A549 (cell line): ENCODE measurements at regions not wholly inside any gene's neighbourhood (a gene's known extent, or its start where the extent isn't known, plus 50 kb on each side); places are given as distances from the start of the nearest gene placed in this dataset.

Experiments used
- ATAC-seq, 2 experiments: fragments of 200-7000 bp in 1 of 2; fragments of >200 bp in 1 of 2; cut with Nextera tagmentation in 1 of 2; cut with Tn5 transposase in 1 of 2; 3 replicates each; pipeline versions ENCODE4 v1.8.0 to v1.9.1; 2018 to 2020; ENCODE audit warnings: mild to moderate bottlenecking in 1 of 2, moderate library complexity in 1 of 2
- CTCF ChIA-PET: fragments of 300-600 bp; sonication (Branson Sonifier 250); formaldehyde crosslinking; extraction: SDS; loops from one replicate; lab custom pipeline; 2021; ENCODE audit warnings: antibody characterized with exemption, inconsistent platforms; lab: Yijun Ruan, JAX
- POLR2A ChIA-PET: fragments of 350-600 bp; formaldehyde crosslinking; extraction: SDS; loops from one replicate; lab custom pipeline; 2021; ENCODE audit warnings: antibody characterized with exemption, inconsistent platforms; lab: Yijun Ruan, JAX
- DNase-seq, 2 experiments: peaks; one replicate each; pipeline versions ENCODE4 v3.0.0 to v3.0.0-alpha.2; 2011 to 2016; ENCODE audit warnings: low read depth in 1 of 2, low spot score in 1 of 2
- FAIRE-seq: peaks from 2 replicates; lab custom pipeline; 2011; peaks lifted over from hg19 to GRCh38; lab: Jason Lieb, UNC
- H3K27ac ChIP-seq, 2 experiments: fragments of >200 bp; sonication (Bioruptor Twin); formaldehyde crosslinking; 3 replicates each; pipeline ENCODE4 v1.5.1; 2016 to 2017
- H3K4me1 ChIP-seq: fragments of >200 bp; sonication (Bioruptor Twin); formaldehyde crosslinking; 3 replicates; pipeline ENCODE4 v1.6.1; 2016
- H3K4me2 ChIP-seq: fragments of >200 bp; sonication (Bioruptor Twin); formaldehyde crosslinking; 3 replicates; pipeline ENCODE4 v1.6.1; 2016
- H3K4me3 ChIP-seq: fragments of >200 bp; sonication (Bioruptor Twin); formaldehyde crosslinking; 3 replicates; pipeline ENCODE4 v1.5.1; 2016
- H3K9me3 ChIP-seq: fragments of >200 bp; sonication (Bioruptor Twin); formaldehyde crosslinking; 3 replicates; pipeline ENCODE4 v1.6.1; 2016
- BHLHE40 ChIP-seq: IDR thresholded peaks from 2 replicates; pipeline ENCODE4 v1.6.1; 2012; ENCODE audit warnings: low read depth, low read length, inconsistent platforms
- CBX2 ChIP-seq: fragments of 200-600 bp; sonication (generic); IDR thresholded peaks from 2 replicates; pipeline ENCODE4 v1.6.1; 2016; ENCODE audit warnings: low read depth, mild to moderate bottlenecking, borderline replicate concordance
- CEBPB ChIP-seq, 2 experiments: fragments of >200 bp in 1 of 2; sonication (Bioruptor Twin) in 1 of 2; formaldehyde crosslinking in 1 of 2; IDR thresholded peaks; 2 replicates each; pipeline ENCODE4 v1.6.1; 2012 to 2016
- CHD4 ChIP-seq: fragments of 200-600 bp; sonication (generic); IDR thresholded peaks from 2 replicates; pipeline ENCODE4 v1.6.1; 2016; ENCODE audit warnings: antibody characterized with exemption, mild to moderate bottlenecking, borderline replicate concordance
- CTCF ChIP-seq: fragments of >200 bp; sonication (Bioruptor Twin); formaldehyde crosslinking; IDR thresholded peaks from 3 replicates; pipeline ENCODE4 v1.5.1; 2016
- E2F6 ChIP-seq: IDR thresholded peaks from 2 replicates; pipeline ENCODE4 v1.6.1; 2012; ENCODE audit warnings: low read depth, borderline replicate concordance
- EHF ChIP-seq: fragments of 250-450 bp; sonication (Bioruptor Pico); IDR thresholded peaks from 2 replicates; pipeline ENCODE4 v1.5.0; 2020; ENCODE audit warnings: mild to moderate bottlenecking
- EHMT2 ChIP-seq: fragments of 200-600 bp; sonication (generic); IDR thresholded peaks from 2 replicates; pipeline ENCODE4 v1.6.1; 2016; ENCODE audit warnings: antibody characterized with exemption, low read depth, mild to moderate bottlenecking, moderate library complexity
- FOSB ChIP-seq: fragments of 250-450 bp; sonication (Bioruptor Pico); IDR thresholded peaks from 2 replicates; pipeline ENCODE4 v1.5.0; 2020; ENCODE audit warnings: mild to moderate bottlenecking, moderate library complexity
- FOSL2 ChIP-seq, 2 experiments: fragments of 450-650 bp in 1 of 2; fragments of >200 bp in 1 of 2; sonication (Bioruptor Twin) in 1 of 2; formaldehyde crosslinking; IDR thresholded peaks; 2 replicates each; pipeline versions ENCODE4 v1.5.0 to v1.6.1; 2016 to 2020; ENCODE audit warnings: mild to moderate bottlenecking in 1 of 2, moderate library complexity in 1 of 2
- GATA3 ChIP-seq: IDR thresholded peaks from 2 replicates; pipeline ENCODE4 v1.6.1; 2012; ENCODE audit warnings: borderline replicate concordance
- HDAC2 ChIP-seq: fragments of 200-600 bp; sonication (generic); IDR thresholded peaks from 2 replicates; pipeline ENCODE4 v1.6.1; 2016
- HEYL ChIP-seq: fragments of 250-450 bp; sonication (Bioruptor Pico); IDR thresholded peaks from 2 replicates; pipeline ENCODE4 v1.8.0; 2021; ENCODE audit warnings: mild to moderate bottlenecking, moderate library complexity
- HOXB13 ChIP-seq: fragments of 250-450 bp; sonication (Bioruptor Pico); IDR thresholded peaks from 2 replicates; pipeline ENCODE4 v1.5.0; 2020; ENCODE audit warnings: low read depth, mild to moderate bottlenecking, moderate library complexity
- JUN ChIP-seq, 2 experiments: fragments of >200 bp; sonication (Bioruptor Twin); formaldehyde crosslinking; IDR thresholded peaks; 2 replicates in 1 of 2; 3 replicates in 1 of 2; pipeline ENCODE4 v1.6.1; 2016 to 2017
- MAFK ChIP-seq: fragments of 450-650 bp; IDR thresholded peaks from 2 replicates; pipeline ENCODE4 v1.6.1; 2014; ENCODE audit not compliant: partially characterized antibody
- MAX ChIP-seq: IDR thresholded peaks from 2 replicates; pipeline ENCODE4 v1.6.1; 2012
- NFE2L2 ChIP-seq: fragments of 150-350 bp; conservative IDR thresholded peaks from 2 replicates; pipeline ENCODE4 v1.6.1; 2014; ENCODE audit warnings: low read length
- NPAS2 ChIP-seq: fragments of 250-450 bp; sonication (Bioruptor Pico); IDR thresholded peaks from 2 replicates; pipeline ENCODE4 v1.8.0; 2022; ENCODE audit warnings: mild to moderate bottlenecking, moderate library complexity, borderline replicate concordance
- RAD21 ChIP-seq, 2 experiments: fragments of >200 bp in 1 of 2; sonication (Bioruptor Twin) in 1 of 2; formaldehyde crosslinking in 1 of 2; IDR thresholded peaks in 1 of 2; conservative IDR thresholded peaks in 1 of 2; 2 replicates in 1 of 2; 3 replicates in 1 of 2; pipeline ENCODE4 v1.6.1; 2012 to 2018; ENCODE audit warnings: inconsistent platforms in 1 of 2
- REST ChIP-seq: fragments of 200-600 bp; sonication (generic); IDR thresholded peaks from 2 replicates; pipeline ENCODE4 v1.6.1; 2016; ENCODE audit warnings: antibody characterized with exemption, mild to moderate bottlenecking, moderate library complexity
- RNF2 ChIP-seq: fragments of 200-600 bp; sonication (generic); IDR thresholded peaks from 2 replicates; pipeline ENCODE4 v1.6.1; 2016; ENCODE audit warnings: low read depth, mild to moderate bottlenecking, antibody characterized with exemption, moderate library complexity, borderline replicate concordance
- SMC3 ChIP-seq: fragments of >200 bp; sonication (Bioruptor Twin); formaldehyde crosslinking; IDR thresholded peaks from 3 replicates; pipeline ENCODE4 v1.6.1; 2018; ENCODE audit warnings: inconsistent platforms
- TP53 ChIP-seq: fragments of 250-450 bp; sonication (Bioruptor Pico); IDR thresholded peaks from 2 replicates; pipeline ENCODE4 v1.5.0; 2021; ENCODE audit warnings: mild to moderate bottlenecking, moderate library complexity
- ZC3H11A ChIP-seq: fragments of 450-650 bp; IDR thresholded peaks from 2 replicates; pipeline ENCODE4 v1.6.1; 2014; ENCODE audit warnings: antibody characterized with exemption, mild to moderate bottlenecking
- ZSCAN20 ChIP-seq: fragments of 250-450 bp; sonication (Bioruptor Pico); IDR thresholded peaks from 2 replicates; pipeline ENCODE4 v1.8.0; 2022; ENCODE audit warnings: mild to moderate bottlenecking, moderate library complexity
- WGBS: methylation state at CpG from one replicate; pipeline ENCODE4 v1.1.6; 2017; ENCODE audit errors: missing lambda C conversion rate; 5-methylcytosine and 5-hydroxymethylcytosine counted together
- TF ChIP-seq, protein P1 (sequence below): IDR thresholded peaks from 2 replicates; pipeline ENCODE4 v1.6.1; 2012

- TF ChIP-seq MAX (no peak), HOXB13 (CRISPR knock-in tag) (no peak), TP53 (CRISPR knock-in tag) (no peak)
Observed at GRCh38 chr4:15194520-15194919, 192.2 kb downstream of the CPEB2 start (continued).

DNA sequence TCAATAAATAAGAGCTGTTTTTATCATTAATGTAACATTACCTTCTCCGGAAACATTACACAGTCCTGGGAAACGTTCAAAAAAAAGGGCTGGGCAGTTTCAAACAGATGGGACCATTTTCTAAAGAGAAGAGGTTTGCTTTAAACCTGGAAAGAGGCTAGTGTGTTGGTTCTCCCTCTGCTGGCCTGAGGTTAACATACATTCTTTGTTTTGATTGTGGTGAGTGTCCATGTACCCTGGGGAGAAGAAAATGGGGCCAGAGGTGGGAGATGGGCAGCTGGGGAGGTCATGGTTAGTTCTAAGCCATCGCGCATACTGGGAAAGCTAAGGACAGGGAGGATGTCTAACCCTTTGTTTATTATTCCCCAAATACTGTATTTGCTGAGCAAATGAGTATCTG, 194.7 kb downstream of the CPEB2 start:
- POLR2A ChIA-PET: no interaction called here
- H3K4me3 ChIP-seq: no peak overlapping the region
- FAIRE-seq: no peak
- TF ChIP-seq SMC3 (peak; percentile 22; the same call in 1 of the 3 replicates), RAD21 (conservative IDR thresholded peaks at IDR 0.05 in 1 of 2, IDR thresholded peaks at IDR 0.05 in 1 of 2) (0 out of 5 replicates have a peak, but pooled peaks have one; percentile 5 to 31), TP53 (CRISPR knock-in tag) (no peak), NPAS2 (CRISPR knock-in tag) (no peak), HEYL (CRISPR knock-in tag) (no peak), RNF2 (no peak), CHD4 (no peak), FOSB (CRISPR knock-in tag) (no peak), CBX2 (no peak), CTCF (0 out of 3 replicates have a peak, but pooled peaks have one; percentile 11), CEBPB (IDR thresholded peaks at IDR 0.05) (no peak)
- TF ChIP-seq, all 56 proteins: peak for 3
- 65% methylated on average over 4 of the region's 4 CpGs for WGBS
- peak; percentile 8 to 10 for DNase-seq
- peak in 1 of 2 experiments; percentile 57; a peak in 2 of 6 replicates for ATAC-seq
- CTCF ChIA-PET: interaction anchor here (0.7 to 2.1 kb wide), 8 partner anchors 8 to 322 kb away, joined by 3 to 6 read pairs (median 3); no protein-coding TSS in a partner anchor
- Histone ChIP-seq H3K27ac (no peak overlapping the region), H3K9me3 (no peaks in the 10 kb centered on the region), H3K4me2 (no peak overlapping the region), H3K4me1 (no peaks in the 10 kb centered on the region)

DNA sequence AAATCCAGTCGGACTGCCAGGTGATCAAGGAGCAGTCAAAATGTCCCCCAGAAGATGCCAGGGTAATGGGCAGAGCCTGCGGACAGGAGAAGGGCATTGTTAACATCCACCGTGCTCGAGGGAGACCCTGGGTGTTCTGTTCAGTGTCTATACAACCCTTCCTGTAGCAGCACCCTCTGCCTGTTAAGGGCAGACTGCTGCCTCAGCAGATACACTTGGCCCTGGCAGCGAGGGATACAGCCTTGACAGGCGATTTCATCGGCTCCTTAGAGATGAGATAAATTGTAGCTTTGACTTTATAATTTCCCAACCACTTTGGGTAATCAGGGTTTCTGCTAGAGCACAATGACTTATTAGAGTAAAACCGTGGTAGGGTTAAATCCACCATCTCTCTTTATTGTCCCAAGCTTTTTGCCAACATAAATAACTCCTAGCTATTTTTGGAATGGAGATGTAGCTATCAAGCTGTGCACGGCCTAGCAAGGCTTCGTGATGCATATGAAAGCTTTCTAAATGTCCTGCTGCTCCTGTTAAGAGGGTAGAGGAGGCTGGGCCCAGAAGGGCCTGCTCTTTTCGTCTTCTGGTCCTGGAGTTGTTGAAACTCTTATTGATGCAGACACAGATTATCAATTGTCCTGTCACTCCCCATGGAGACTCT, 195.9 kb downstream of the CPEB2 start:
- FAIRE-seq (no peak), ATAC-seq (no peak), DNase-seq (no peak)
- Histone ChIP-seq H3K9me3 (no peaks in the 10 kb centered on the region), H3K4me1 (no peaks in the 10 kb centered on the region), H3K4me3 (no peak overlapping the region), H3K4me2 (no peak overlapping the region), H3K27ac (no peak overlapping the region)
- ChIA-PET POLR2A (no interaction called here), CTCF (interaction anchor here (0.5 to 2.1 kb wide), 5 partner anchors 12 to 1542 kb away, joined by 3 to 6 read pairs (median 3); no protein-coding TSS in a partner anchor)
- WGBS: 71% methylated on average over 11 of the region's 11 CpGs
- TF ChIP-seq BHLHE40: no peak
- no peak for TF ChIP-seq ZSCAN20 (CRISPR knock-in tag)
- no peak for TF ChIP-seq HDAC2
- no peak for TF ChIP-seq FOSL2 (IDR thresholded peaks at IDR 0.05)
- no peak for TF ChIP-seq FOSL2 (CRISPR knock-in tag; IDR thresholded peaks at IDR 0.05)
- no peak for TF ChIP-seq ZC3H11A
- TF ChIP-seq JUN (IDR thresholded peaks at IDR 0.05): no peak
- no peak for TF ChIP-seq RAD21 (conservative IDR thresholded peaks at IDR 0.05 in 1 of 2, IDR thresholded peaks at IDR 0.05 in 1 of 2)
- TF ChIP-seq GATA3: no peak
- TF ChIP-seq NFE2L2: no peak
- no peak for TF ChIP-seq REST
- no peak for TF ChIP-seq EHF
- TF ChIP-seq E2F6: no peak
- TF ChIP-seq EHMT2: no peak
- TF ChIP-seq, protein P1, sequence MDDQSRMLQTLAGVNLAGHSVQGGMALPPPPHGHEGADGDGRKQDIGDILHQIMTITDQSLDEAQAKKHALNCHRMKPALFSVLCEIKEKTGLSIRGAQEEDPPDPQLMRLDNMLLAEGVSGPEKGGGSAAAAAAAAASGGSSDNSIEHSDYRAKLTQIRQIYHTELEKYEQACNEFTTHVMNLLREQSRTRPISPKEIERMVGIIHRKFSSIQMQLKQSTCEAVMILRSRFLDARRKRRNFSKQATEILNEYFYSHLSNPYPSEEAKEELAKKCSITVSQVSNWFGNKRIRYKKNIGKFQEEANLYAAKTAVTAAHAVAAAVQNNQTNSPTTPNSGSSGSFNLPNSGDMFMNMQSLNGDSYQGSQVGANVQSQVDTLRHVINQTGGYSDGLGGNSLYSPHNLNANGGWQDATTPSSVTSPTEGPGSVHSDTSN: no peak
- TF ChIP-seq MAFK: no peak
- no peak for TF ChIP-seq NPAS2 (CRISPR knock-in tag)
